Mucosa of gallbladder (tissue), 1 donor: ENCODE measurements at regions not wholly inside any gene's neighbourhood (a gene's known extent, or its start where the extent isn't known, plus 50 kb on each side); places are given as distances from the start of the nearest gene placed in this dataset.
"Not testable (repeated sequence)": the region's sequence is repeated elsewhere in the genome, so short reads cannot be mapped to it uniquely, and the experiment has no call there.

ENCODE experiments used
- DNase-seq: peaks from one replicate; pipeline ENCODE4 v3.0.0-alpha.2; 2020; ENCODE audit warnings: low spot score
- donor health status: DM: no; HTN: no; CAD: no.

GRCh38 chr5:135279328-135279727 lies 119.7 kb downstream of the MACROH2A1 start:
- DNase-seq, result no peak

GRCh38 chr5:135276151-135276550 lies 122.9 kb downstream of the MACROH2A1 start:
- DNase-seq, result no peak

- DNase-seq, result no peak
Observed at GRCh38 chr5:135273212-135273611, 125.8 kb downstream of the MACROH2A1 start.

- no peak for DNase-seq
Observed at GRCh38 chr5:135272311-135272805, 126.7 kb downstream of the MACROH2A1 start.

- no peak for DNase-seq
Observed at GRCh38 chr5:135271533-135272310, 127.3 kb downstream of the MACROH2A1 start.

- DNase-seq, result no peak
Observed at GRCh38 chr5:135269931-135270421, 129.1 kb downstream of the MACROH2A1 start.

- DNase-seq, result no peak
Observed at GRCh38 chr5:135269199-135269598, 129.8 kb downstream of the MACROH2A1 start.

GRCh38 chr5:135266975-135267374 lies 132.1 kb downstream of the MACROH2A1 start:
- DNase-seq, result no peak

- DNase-seq, result no peak
Observed at GRCh38 chr5:135266303-135266635, 132.8 kb downstream of the MACROH2A1 start.

GRCh38 chr5:135265497-135266302 lies 133.3 kb downstream of the MACROH2A1 start:
- DNase-seq, result no peak

- no peak for DNase-seq
Observed at GRCh38 chr5:135264451-135265440, 134.3 kb downstream of the MACROH2A1 start.

GRCh38 chr5:135263022-135263668 lies 135.9 kb downstream of the MACROH2A1 start:
- DNase-seq, result no peak

GRCh38 chr5:135262364-135262763 lies 136.7 kb downstream of the MACROH2A1 start:
- no peak for DNase-seq

GRCh38 chr5:135260108-135260507 lies 138.9 kb downstream of the MACROH2A1 start:
- DNase-seq, result not testable (repeated sequence)

GRCh38 chr5:135255461-135256178 lies 143.4 kb downstream of the MACROH2A1 start:
- DNase-seq, result peak; percentile 3

GRCh38 chr5:135254183-135254582 lies 144.8 kb downstream of the MACROH2A1 start:
- DNase-seq, result peak; percentile 6

- DNase-seq, result peak; percentile 5
Observed at GRCh38 chr5:135253601-135254178, 145.3 kb downstream of the MACROH2A1 start.

- DNase-seq, result peak; percentile 6
Observed at GRCh38 chr5:135251093-135251492, 147.9 kb downstream of the MACROH2A1 start.

GRCh38 chr5:135250671-135251070 lies 148.4 kb downstream of the MACROH2A1 start:
- DNase-seq, result no peak

GRCh38 chr5:135249658-135250057 lies 149.4 kb downstream of the MACROH2A1 start:
- DNase-seq, result peak; percentile 4
